ENCODE measurements at regions not wholly inside any gene's neighbourhood (a gene's known extent, or its start where the extent isn't known, plus 50 kb on each side); places are given as distances from the start of the nearest gene placed in this dataset.
A peak's percentile ranks its signal among the peaks of the same experiment; 100 is the strongest.
"Not testable (repeated sequence)": the region's sequence is repeated elsewhere in the genome, so short reads cannot be mapped to it uniquely, and the experiment has no call there.

DNA sequence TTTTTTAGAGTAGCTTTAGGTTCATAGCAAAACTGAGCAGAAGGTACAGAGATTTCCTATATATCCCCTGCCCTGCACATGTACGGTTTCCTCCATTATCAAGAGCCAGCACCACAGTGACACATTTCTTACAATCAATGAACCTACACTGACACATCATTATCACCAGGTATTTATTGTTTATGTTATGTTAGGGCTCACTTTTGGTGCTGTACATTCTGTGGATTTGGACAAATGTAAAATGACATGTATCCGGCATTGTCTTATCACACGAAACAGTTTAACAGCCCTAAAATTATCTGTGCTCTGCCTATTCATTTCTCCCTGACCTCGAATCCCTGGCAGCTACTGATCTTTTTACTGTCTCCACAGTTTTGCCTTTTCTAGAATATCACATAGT lies 93.7 kb upstream of the DPH5 start:
- TF ChIP-seq, protein P1, sequence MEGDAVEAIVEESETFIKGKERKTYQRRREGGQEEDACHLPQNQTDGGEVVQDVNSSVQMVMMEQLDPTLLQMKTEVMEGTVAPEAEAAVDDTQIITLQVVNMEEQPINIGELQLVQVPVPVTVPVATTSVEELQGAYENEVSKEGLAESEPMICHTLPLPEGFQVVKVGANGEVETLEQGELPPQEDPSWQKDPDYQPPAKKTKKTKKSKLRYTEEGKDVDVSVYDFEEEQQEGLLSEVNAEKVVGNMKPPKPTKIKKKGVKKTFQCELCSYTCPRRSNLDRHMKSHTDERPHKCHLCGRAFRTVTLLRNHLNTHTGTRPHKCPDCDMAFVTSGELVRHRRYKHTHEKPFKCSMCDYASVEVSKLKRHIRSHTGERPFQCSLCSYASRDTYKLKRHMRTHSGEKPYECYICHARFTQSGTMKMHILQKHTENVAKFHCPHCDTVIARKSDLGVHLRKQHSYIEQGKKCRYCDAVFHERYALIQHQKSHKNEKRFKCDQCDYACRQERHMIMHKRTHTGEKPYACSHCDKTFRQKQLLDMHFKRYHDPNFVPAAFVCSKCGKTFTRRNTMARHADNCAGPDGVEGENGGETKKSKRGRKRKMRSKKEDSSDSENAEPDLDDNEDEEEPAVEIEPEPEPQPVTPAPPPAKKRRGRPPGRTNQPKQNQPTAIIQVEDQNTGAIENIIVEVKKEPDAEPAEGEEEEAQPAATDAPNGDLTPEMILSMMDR (IDR thresholded peaks at IDR 0.05) = no peak
- Histone ChIP-seq H3K27me3 (no peaks in the 10 kb centered on the region), H3K9me3 (no peaks in the 10 kb centered on the region), H3K27ac (no peak overlapping the region), H3K36me3 (no peaks in the 10 kb centered on the region), H3K4me3 (ENCODE audit: low read depth in 1 of 2, low read length in 1 of 2) (no peak overlapping the region), H3K4me1 (ENCODE audit: control insufficient read depth in 1 of 2, insufficient read depth in 1 of 2, low read depth in 1 of 2, low read length in 1 of 2) (no peaks in the 10 kb centered on the region)

DNA sequence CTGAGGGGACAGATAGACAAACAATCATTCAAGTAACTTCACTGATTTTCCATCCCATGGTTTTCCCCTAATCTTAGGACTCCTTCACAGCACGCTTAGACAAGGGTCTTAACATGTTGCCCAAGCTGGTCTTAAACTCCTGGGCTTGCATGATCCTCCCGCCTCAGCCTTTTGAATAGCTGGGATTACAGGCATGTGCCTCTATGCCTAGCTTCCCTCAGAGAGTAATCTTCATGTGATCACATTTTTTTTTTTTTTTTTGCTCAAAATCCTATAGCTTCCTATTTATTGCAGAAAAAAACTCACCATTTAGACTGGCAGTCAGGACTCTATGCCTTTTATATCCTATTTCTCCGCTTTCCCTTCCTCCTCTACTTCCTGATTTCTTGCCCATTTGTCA lies 90.4 kb upstream of the DPH5 start:
- Histone ChIP-seq H3K4me1 (ENCODE audit: control insufficient read depth in 1 of 2, insufficient read depth in 1 of 2, low read depth in 1 of 2, low read length in 1 of 2) (peaks cover 11 to 12% of the 10 kb centered on the region in 2 experiments), H3K36me3 (no peaks in the 10 kb centered on the region), H3K4me3 (ENCODE audit: low read depth in 1 of 2, low read length in 1 of 2) (no peak overlapping the region), H3K27ac (no peak overlapping the region), H3K27me3 (no peaks in the 10 kb centered on the region), H3K9me3 (no peaks in the 10 kb centered on the region)
- TF ChIP-seq, protein P1 (IDR thresholded peaks at IDR 0.05) = no peak

DNA sequence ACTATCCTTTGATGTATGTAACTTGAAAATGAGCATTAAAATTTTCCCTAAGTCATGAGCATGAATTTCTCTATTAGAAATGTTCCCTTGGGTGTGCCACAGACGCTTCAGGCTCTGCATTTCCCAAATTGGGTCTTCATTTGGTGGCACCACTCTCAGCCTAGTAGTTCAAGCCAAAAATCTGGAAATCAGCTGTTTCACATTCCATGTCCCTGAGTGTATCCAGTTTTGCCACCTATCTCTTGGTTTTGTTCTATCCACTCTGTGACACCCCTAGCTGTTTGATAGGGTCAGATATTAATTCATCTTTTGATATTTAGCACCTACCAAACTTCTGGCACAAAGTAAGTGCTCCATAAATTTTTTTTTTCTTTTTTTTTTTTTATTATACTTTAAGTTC lies 89.5 kb upstream of the DPH5 start:
- no peaks in the 10 kb centered on the region for H3K36me3 ChIP-seq
- TF ChIP-seq, protein P1 (IDR thresholded peaks at IDR 0.05) = no peak
- no peak overlapping the region for H3K4me3 ChIP-seq (ENCODE audit: low read depth in 1 of 2, low read length in 1 of 2)
- no peaks in the 10 kb centered on the region for H3K27me3 ChIP-seq
- peaks cover 11 to 12% of the 10 kb centered on the region in 2 experiments for H3K4me1 ChIP-seq (ENCODE audit: control insufficient read depth in 1 of 2, insufficient read depth in 1 of 2, low read depth in 1 of 2, low read length in 1 of 2)
- H3K27ac ChIP-seq = no peak overlapping the region
- no peaks in the 10 kb centered on the region for H3K9me3 ChIP-seq

DNA sequence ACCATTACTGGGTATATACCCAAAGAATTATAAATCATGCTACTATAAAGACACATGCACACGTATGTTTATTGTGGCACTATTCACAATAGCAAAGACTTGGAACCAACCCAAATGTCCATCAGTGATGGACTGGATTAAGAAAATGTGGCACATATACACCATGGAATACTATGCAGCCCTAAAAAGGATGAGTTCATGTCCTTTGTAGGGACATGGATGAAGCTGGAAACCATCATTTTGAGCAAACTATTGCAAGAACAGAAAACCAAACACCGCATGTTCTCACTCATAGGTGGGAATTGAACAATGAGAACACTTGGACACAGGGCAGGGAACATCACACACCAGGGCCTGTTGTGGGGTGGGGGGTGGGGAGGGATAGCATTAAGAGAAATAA lies 88.5 kb upstream of the DPH5 start:
- H3K4me1 ChIP-seq (ENCODE audit: control insufficient read depth in 1 of 2, insufficient read depth in 1 of 2, low read depth in 1 of 2, low read length in 1 of 2) = peaks cover 11 to 12% of the 10 kb centered on the region in 2 experiments

DNA sequence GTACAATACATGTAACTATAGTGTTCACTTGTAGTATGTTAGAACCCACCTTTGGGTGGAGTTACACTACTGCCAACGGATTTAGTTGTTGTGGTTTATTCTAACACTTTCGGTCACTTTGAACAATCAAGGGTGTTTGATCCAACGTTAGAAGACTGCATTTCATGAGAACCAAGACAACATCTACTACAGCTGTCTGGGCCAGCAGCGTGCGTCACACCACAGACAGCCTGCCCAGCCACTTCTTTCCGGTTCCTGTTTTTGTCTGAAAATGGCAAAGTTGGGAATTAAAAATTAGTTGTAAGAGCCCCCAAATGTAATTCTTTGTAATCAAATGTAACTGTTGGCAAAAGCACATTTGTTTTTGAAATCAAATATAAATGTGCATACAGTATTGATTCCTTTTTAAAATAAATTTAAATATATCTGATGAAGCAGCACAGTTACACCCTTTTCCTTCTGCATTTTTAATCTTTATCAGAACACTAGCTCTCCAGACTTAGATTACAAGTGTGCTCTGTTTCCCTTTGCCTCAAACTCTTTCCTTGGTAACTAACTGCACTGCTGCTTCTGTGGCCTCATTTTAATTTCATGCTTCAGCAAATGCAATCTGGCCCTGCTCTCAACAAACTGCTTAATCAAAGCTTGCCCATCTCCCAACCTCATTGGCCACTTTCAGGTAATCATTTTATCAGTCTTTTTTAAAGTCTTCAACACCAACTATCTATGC lies 86.6 kb upstream of the DPH5 start:
- TF ChIP-seq, protein P1 (IDR thresholded peaks at IDR 0.05) = no peak
- H3K9me3 ChIP-seq = no peaks in the 10 kb centered on the region
- no peaks in the 10 kb centered on the region for H3K36me3 ChIP-seq
- no peaks in the 10 kb centered on the region for H3K27me3 ChIP-seq
- peak overlapping the region; percentile 2 for H3K27ac ChIP-seq
- H3K4me1 ChIP-seq (ENCODE audit: control insufficient read depth in 1 of 2, insufficient read depth in 1 of 2, low read depth in 1 of 2, low read length in 1 of 2) = peaks cover 11 to 12% of the 10 kb centered on the region in 2 experiments
- no peak overlapping the region for H3K4me3 ChIP-seq (ENCODE audit: low read depth in 1 of 2, low read length in 1 of 2)

More for the DNA sequence above, 88.5 kb upstream of the DPH5 start:
- H3K36me3 ChIP-seq; H3K27me3 ChIP-seq; H3K4me3 ChIP-seq (ENCODE audit: low read depth in 1 of 2, low read length in 1 of 2); H3K9me3 ChIP-seq; H3K27ac ChIP-seq: not testable (repeated sequence)

DNA sequence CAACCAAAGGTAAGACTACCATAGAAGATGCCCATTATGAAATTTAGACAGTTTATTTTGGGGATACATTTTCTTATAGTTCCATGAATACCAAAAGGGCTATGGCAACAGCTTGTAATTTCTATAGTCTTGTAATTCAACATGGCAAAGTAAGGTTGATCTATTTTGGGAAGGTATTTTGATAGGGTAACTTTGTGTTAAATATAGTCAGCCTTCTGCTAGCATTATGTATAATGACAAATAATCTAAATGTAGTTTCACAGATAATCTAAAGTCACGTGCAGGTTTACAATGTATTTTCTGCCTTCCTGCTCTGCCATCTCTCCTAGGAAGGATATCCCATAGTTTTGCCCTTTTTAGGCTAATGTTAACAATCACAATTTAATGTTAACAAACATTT lies 85.9 kb upstream of the DPH5 start:
- Histone ChIP-seq H3K4me3 (ENCODE audit: low read depth in 1 of 2, low read length in 1 of 2) (no peak overlapping the region), H3K27me3 (no peaks in the 10 kb centered on the region), H3K4me1 (ENCODE audit: control insufficient read depth in 1 of 2, insufficient read depth in 1 of 2, low read depth in 1 of 2, low read length in 1 of 2) (peaks cover 11 to 12% of the 10 kb centered on the region in 2 experiments), H3K27ac (peak overlapping the region; percentile 2), H3K9me3 (no peaks in the 10 kb centered on the region), H3K36me3 (no peaks in the 10 kb centered on the region)
- TF ChIP-seq, protein P1 (IDR thresholded peaks at IDR 0.05) = no peak
